Endothelial cell of umbilical vein (primary cell): ENCODE measurements at regions not wholly inside any gene's neighbourhood (a gene's known extent, or its start where the extent isn't known, plus 50 kb on each side); places are given as distances from the start of the nearest gene placed in this dataset.

Experiments used
- BruUV-seq: library from RNA; stranded (reverse); fragments of 400-500 nt; replicated peaks from 2 replicates; lab custom pipeline; 2021; lab: Mats Ljungman, UMichigan
- CTCF ChIA-PET: fragments of 300-600, 350-600 bp; sonication (Branson Sonifier 250); formaldehyde crosslinking; loops from one replicate; lab custom pipeline; 2021; ENCODE audit warnings: antibody characterized with exemption, inconsistent platforms; lab: Charles Lee
- POLR2A ChIA-PET: fragments of 300-600, 350-600 bp; sonication (Branson Sonifier 250); formaldehyde crosslinking; loops from one replicate; lab custom pipeline; 2021; ENCODE audit warnings: antibody characterized with exemption, inconsistent platforms; lab: Charles Lee
- DNase-seq: peaks from one replicate; pipeline ENCODE4 v3.0.0-alpha.2; 2011; ENCODE audit warnings: low read depth, low spot score
- FAIRE-seq: peaks from 2 replicates; lab custom pipeline; 2011; peaks lifted over from hg19 to GRCh38; lab: Jason Lieb, UNC
- H2AFZ ChIP-seq: 2 replicates; pipeline ENCODE4 v1.6.0; 2012; ENCODE audit warnings: low read depth, low read length, control low read depth, inconsistent platforms
- H3K27ac ChIP-seq: 2 replicates; pipeline ENCODE4 v1.5.1; 2011; ENCODE audit warnings: low read depth, mild to moderate bottlenecking, control low read depth, low read length, moderate library complexity; ENCODE audit not compliant: insufficient read depth
- H3K27me3 ChIP-seq, 2 experiments: 2 replicates each; pipeline versions ENCODE4 v1.6.0 to v1.6.1; 2011; ENCODE audit warnings: low read length in 2 of 2, mixed read lengths in 1 of 2; ENCODE audit not compliant: control insufficient read depth in 2 of 2, insufficient read depth in 2 of 2
- H3K36me3 ChIP-seq, 2 experiments: 2 replicates in 1 of 2; 3 replicates in 1 of 2; pipeline ENCODE4 v1.5.1; 2011; ENCODE audit warnings: low read length in 2 of 2, mild to moderate bottlenecking in 1 of 2, moderate library complexity in 1 of 2; ENCODE audit not compliant: control insufficient read depth in 2 of 2, insufficient read depth in 2 of 2; ENCODE audit errors: extremely low read depth in 1 of 2
- H3K4me1 ChIP-seq: 3 replicates; pipeline ENCODE4 v1.5.1; 2011; ENCODE audit warnings: mild to moderate bottlenecking, low read length; ENCODE audit not compliant: control insufficient read depth, insufficient read depth; ENCODE audit errors: extremely low read depth
- H3K4me2 ChIP-seq: 2 replicates; pipeline ENCODE4 v1.6.1; 2011; ENCODE audit warnings: low read length, control low read depth, mixed read lengths; ENCODE audit not compliant: insufficient read depth
- H3K4me3 ChIP-seq, 3 experiments: fragments of 200-600 bp in 1 of 3; sonication (generic), shearing (Covaris generic) in 1 of 3; replicated peaks in 1 of 3; 2 replicates each; pipeline ENCODE4 v1.5.1; 2011 to 2016; ENCODE audit warnings: control low read depth in 3 of 3, low read length in 3 of 3, mild to moderate bottlenecking in 2 of 3, inconsistent platforms in 1 of 3, low read depth in 1 of 3, moderate library complexity in 1 of 3; ENCODE audit not compliant: insufficient read depth in 1 of 3
- H3K79me2 ChIP-seq: 2 replicates; pipeline ENCODE4 v1.6.0; 2012; ENCODE audit warnings: low read length, inconsistent platforms; ENCODE audit not compliant: control insufficient read depth, insufficient read depth
- H3K9ac ChIP-seq: replicated peaks from 2 replicates; pipeline ENCODE3; 2011; ENCODE audit warnings: low read length, control low read depth; ENCODE audit not compliant: insufficient read depth; ENCODE audit errors: extremely low read depth
- H3K9me1 ChIP-seq: replicated peaks from 3 replicates; pipeline ENCODE4 v1.6.0; 2011; ENCODE audit warnings: mild to moderate bottlenecking, low read length; ENCODE audit not compliant: control insufficient read depth, insufficient read depth; ENCODE audit errors: extremely low read depth
- H3K9me3 ChIP-seq: replicated peaks from 2 replicates; pipeline ENCODE4 v1.5.1; 2012; ENCODE audit warnings: low read length, inconsistent platforms; ENCODE audit not compliant: control insufficient read depth, insufficient read depth
- H4K20me1 ChIP-seq: replicated peaks from 2 replicates; pipeline ENCODE3; 2011; ENCODE audit warnings: mild to moderate bottlenecking, low read length; ENCODE audit not compliant: control insufficient read depth, insufficient read depth; ENCODE audit errors: extremely low read depth
- CTCF ChIP-seq, 2 donors: IDR thresholded peaks; 1 replicate in 1 of 2; 2 replicates in 1 of 2; pipeline ENCODE4 v1.5.1; 2011; ENCODE audit warnings: low read length in 2 of 2, mild to moderate bottlenecking in 2 of 2, moderate library complexity in 2 of 2, control low read depth in 1 of 2, inconsistent platforms in 1 of 2, low read depth in 1 of 2; ENCODE audit not compliant: insufficient read depth in 1 of 2; ENCODE audit errors: extremely low read depth in 1 of 2
- EZH2 ChIP-seq: IDR thresholded peaks from 2 replicates; pipeline ENCODE4 v1.6.1; 2012; ENCODE audit warnings: borderline replicate concordance, low read depth, mild to moderate bottlenecking, moderate library complexity, low read length, inconsistent platforms; ENCODE audit not compliant: severe bottlenecking
- FOS ChIP-seq: IDR thresholded peaks from 2 replicates; pipeline ENCODE4 v1.6.1; 2011; ENCODE audit warnings: mild to moderate bottlenecking, low read length, moderate library complexity, borderline replicate concordance; ENCODE audit not compliant: insufficient read depth
- GATA2 ChIP-seq: IDR thresholded peaks from 2 replicates; pipeline ENCODE4 v1.7.0; 2011; ENCODE audit warnings: low read depth, mild to moderate bottlenecking, moderate library complexity, mixed read lengths, low read length; ENCODE audit not compliant: insufficient read length, insufficient read depth
- JUN ChIP-seq: IDR thresholded peaks from 2 replicates; pipeline ENCODE4 v1.6.1; 2011; ENCODE audit warnings: borderline replicate concordance, low read depth; ENCODE audit not compliant: insufficient read length, insufficient read depth
- MAX ChIP-seq: IDR thresholded peaks from 2 replicates; pipeline ENCODE4 v1.6.1; 2011; ENCODE audit not compliant: insufficient read depth, insufficient read length
- MYC ChIP-seq: IDR thresholded peaks from one replicate; pipeline ENCODE4 v1.6.1; 2011; ENCODE audit warnings: mild to moderate bottlenecking, low read depth, low read length
- POLR2A ChIP-seq: IDR thresholded peaks from 2 replicates; pipeline ENCODE4 v1.6.1; 2012; ENCODE audit warnings: low read depth, mild to moderate bottlenecking, control low read depth, low read length
- POLR2AphosphoS5 ChIP-seq: IDR thresholded peaks from 2 replicates; pipeline ENCODE4 v1.6.1; 2012; ENCODE audit warnings: low read depth, mild to moderate bottlenecking, control low read depth, low read length, moderate library complexity; ENCODE audit not compliant: insufficient read depth
- dilution Hi-C: fragments of 300-500 bp; cut with MboI; formaldehyde crosslinking; loops from one replicate; pipeline ENCODE4 v1.15.0; 2019; ENCODE audit warnings: low sequenced_read_pairs; ENCODE audit not compliant: extremely low pct_ligation_motif_present
- intact Hi-C: fragments of 100-400 bp; cut with micrococcal nuclease; formaldehyde crosslinking; loops from one replicate; pipeline ENCODE4 v1.10.0; 2022

GRCh38 chr7:33674804-33675411, 230.4 kb upstream of the BMPER start:
- H3K9me3 ChIP-seq, result no peaks in the 10 kb centered on the region
- no peaks in the 10 kb centered on the region for H3K79me2 ChIP-seq
- FAIRE-seq (no peak), DNase-seq (no peak)
- H3K4me1 ChIP-seq, result peaks cover 14% of the 10 kb centered on the region
- H3K9me1 ChIP-seq, result no peaks in the 10 kb centered on the region
- POLR2A ChIA-PET, result no interaction called here
- H3K4me3 ChIP-seq, result no peak overlapping the region
- no peaks in the 10 kb centered on the region for H3K27me3 ChIP-seq
- CTCF ChIA-PET, result interaction anchor here (1.1 kb wide), 1 partner anchor 258 kb away, joined by 5 read pairs; no protein-coding TSS in a partner anchor
- no peak overlapping the region for H2AFZ ChIP-seq
- no peaks in the 10 kb centered on the region for H4K20me1 ChIP-seq
- BruUV-seq, result no TSS peak
- no peak for TF ChIP-seq EZH2
- no peak for TF ChIP-seq CTCF (IDR thresholded peaks at IDR 0.05; ENCODE audit: extremely low read depth in 1 of 2, insufficient read depth in 1 of 2, low read depth in 1 of 2, low read length in 2 of 2)
- no peak for TF ChIP-seq GATA2
- TF ChIP-seq POLR2AphosphoS5, result no peak
- no peak for TF ChIP-seq JUN
- no peak for TF ChIP-seq POLR2A
- TF ChIP-seq FOS, result no peak
- no peak for TF ChIP-seq MAX
- TF ChIP-seq MYC, result no peak
- H3K4me2 ChIP-seq, result no peak overlapping the region
- H3K9ac ChIP-seq, result no peak overlapping the region
- intact Hi-C loops (no loop called here), dilution Hi-C loops (no loop called here)
- no peaks in the 10 kb centered on the region for H3K36me3 ChIP-seq
- H3K27ac ChIP-seq, result no peak overlapping the region
